GM21367 (cell line): ENCODE measurements at regions not wholly inside any gene's neighbourhood (a gene's known extent, or its start where the extent isn't known, plus 50 kb on each side); places are given as distances from the start of the nearest gene placed in this dataset.
"Not testable (repeated sequence)": the region's sequence is repeated elsewhere in the genome, so short reads cannot be mapped to it uniquely, and the experiment has no call there.

Source experiments
- ATAC-seq: cut with Tn5 transposase; IDR thresholded peaks from one replicate; pipeline ENCODE4 v1.9.1; 2021; ENCODE audit not compliant: unreplicated experiment

- ATAC-seq, result no peak
Observed at GRCh38 chr5:169415948-169416347, 115.0 kb upstream of the SLIT3 start.

GRCh38 chr5:169415371-169415770 is 114.4 kb upstream of the SLIT3 start:
- ATAC-seq, result no peak

- ATAC-seq, result no peak
Observed at GRCh38 chr5:169413416-169413815, 112.5 kb upstream of the SLIT3 start.

GRCh38 chr5:169412831-169413230 is 111.9 kb upstream of the SLIT3 start:
- no peak for ATAC-seq

- no peak for ATAC-seq
Observed at GRCh38 chr5:169411786-169412430, 111.0 kb upstream of the SLIT3 start.

- no peak for ATAC-seq
Observed at GRCh38 chr5:169410996-169411783, 110.3 kb upstream of the SLIT3 start.

- no peak for ATAC-seq
Observed at GRCh38 chr5:169408731-169409130, 107.8 kb upstream of the SLIT3 start.

GRCh38 chr5:169408171-169408570 is 107.2 kb upstream of the SLIT3 start:
- no peak for ATAC-seq

- no peak for ATAC-seq
Observed at GRCh38 chr5:169404223-169404622, 103.3 kb upstream of the SLIT3 start.

GRCh38 chr5:169398515-169398914 is 97.6 kb upstream of the SLIT3 start:
- ATAC-seq, result no peak

GRCh38 chr5:169395136-169395535 is 94.2 kb upstream of the SLIT3 start:
- ATAC-seq, result no peak

- ATAC-seq, result no peak
Observed at GRCh38 chr5:169394371-169394770, 93.4 kb upstream of the SLIT3 start.

GRCh38 chr5:169393907-169394306 is 93.0 kb upstream of the SLIT3 start:
- no peak for ATAC-seq

- no peak for ATAC-seq
Observed at GRCh38 chr5:169390265-169390664, 89.3 kb upstream of the SLIT3 start.

- ATAC-seq, result no peak
Observed at GRCh38 chr5:169389318-169389717, 88.4 kb upstream of the SLIT3 start.

GRCh38 chr5:169385636-169386035 is 84.7 kb upstream of the SLIT3 start:
- no peak for ATAC-seq

- ATAC-seq, result no peak
Observed at GRCh38 chr5:169384661-169385060, 83.7 kb upstream of the SLIT3 start.

GRCh38 chr5:169374761-169375160 is 73.8 kb upstream of the SLIT3 start:
- no peak for ATAC-seq

GRCh38 chr5:169374111-169374510 is 73.2 kb upstream of the SLIT3 start:
- no peak for ATAC-seq

GRCh38 chr5:169371801-169372200 is 70.9 kb upstream of the SLIT3 start:
- not testable (repeated sequence) for ATAC-seq

- no peak for ATAC-seq
Observed at GRCh38 chr5:169369130-169369529, 68.2 kb upstream of the SLIT3 start.

- no peak for ATAC-seq
Observed at GRCh38 chr5:169367861-169368260, 66.9 kb upstream of the SLIT3 start.

- no peak for ATAC-seq
Observed at GRCh38 chr5:169357291-169357690, 56.4 kb upstream of the SLIT3 start.
